Choroid plexus epithelial cell (primary cell): ENCODE measurements at regions not wholly inside any gene's neighbourhood (a gene's known extent, or its start where the extent isn't known, plus 50 kb on each side); places are given as distances from the start of the nearest gene placed in this dataset.
A peak's percentile ranks its signal among the peaks of the same experiment; 100 is the strongest.

Experiments used
- DNase-seq: peaks from one replicate; pipeline ENCODE4 v3.0.0-alpha.2; 2010; ENCODE audit warnings: low read depth
- H3K4me3 ChIP-seq: 2 replicates; pipeline ENCODE4 v1.5.1; 2011; ENCODE audit warnings: low read depth, mild to moderate bottlenecking, control low read depth, low read length, moderate library complexity
- CTCF ChIP-seq: conservative IDR thresholded peaks from 2 replicates; pipeline ENCODE4 v1.5.1; 2011; ENCODE audit warnings: low read depth, mild to moderate bottlenecking, control low read depth, inconsistent platforms, low read length, moderate library complexity

- no peak for TF ChIP-seq CTCF
- H3K4me3 ChIP-seq, result no peak overlapping the region
- DNase-seq, result no peak
Observed at GRCh38 chr3:124108446-124108845, 116.5 kb upstream of the ROPN1 start.

GRCh38 chr3:124113485-124113884 lies 121.6 kb upstream of the ROPN1 start:
- no peak for TF ChIP-seq CTCF
- H3K4me3 ChIP-seq, result no peak overlapping the region
- no peak for DNase-seq

DNA sequence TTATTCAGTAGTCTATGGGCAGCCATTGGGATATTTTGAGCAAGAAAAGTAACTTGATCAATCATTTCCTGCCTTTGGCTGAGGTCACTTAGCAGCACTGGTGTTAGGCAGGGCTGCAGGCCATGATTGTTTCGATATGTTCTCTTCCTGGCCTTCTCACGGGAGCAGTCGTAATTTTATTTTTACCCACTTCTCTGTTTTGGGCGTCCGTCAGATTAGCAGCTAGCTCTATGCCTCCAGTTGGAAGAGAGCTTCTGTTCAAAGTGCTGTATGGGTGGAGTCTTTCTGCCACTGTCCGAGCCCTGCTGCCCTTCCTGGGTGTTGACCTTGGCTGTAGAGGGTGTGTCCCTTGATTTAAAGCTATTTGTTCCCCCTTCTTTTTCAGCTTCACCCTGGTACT lies 123.4 kb upstream of the ROPN1 start:
- TF ChIP-seq CTCF, result no peak
- no peak for DNase-seq
- no peak overlapping the region for H3K4me3 ChIP-seq

- no peak for TF ChIP-seq CTCF
Observed at GRCh38 chr3:124115956-124116355, 124.0 kb upstream of the ROPN1 start.

DNA sequence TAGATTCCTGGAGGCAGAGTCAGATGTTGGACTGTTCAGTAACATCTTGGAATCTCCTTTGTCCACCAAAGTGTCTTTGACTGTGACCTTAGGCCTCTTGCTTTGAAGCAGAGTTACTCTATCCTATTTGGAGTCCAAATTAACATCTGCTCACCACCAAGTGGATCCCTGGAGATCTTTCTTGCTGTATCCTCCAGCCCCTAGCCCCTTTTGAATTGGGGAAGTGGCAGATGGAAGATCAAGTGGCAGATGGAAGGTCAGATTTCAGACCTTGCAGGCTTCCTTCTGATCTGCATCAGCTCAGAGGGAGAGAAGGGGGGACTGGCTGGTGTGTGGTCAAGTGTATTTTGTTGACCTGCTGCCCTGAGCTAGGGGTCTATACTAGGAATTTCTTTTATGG lies 125.0 kb upstream of the ROPN1 start:
- no peak for DNase-seq
- no peak for TF ChIP-seq CTCF
- no peak overlapping the region for H3K4me3 ChIP-seq

More at GRCh38 chr3:124115956-124116355, 124.0 kb upstream of the ROPN1 start:
- no peak for DNase-seq
- no peak overlapping the region for H3K4me3 ChIP-seq

DNA sequence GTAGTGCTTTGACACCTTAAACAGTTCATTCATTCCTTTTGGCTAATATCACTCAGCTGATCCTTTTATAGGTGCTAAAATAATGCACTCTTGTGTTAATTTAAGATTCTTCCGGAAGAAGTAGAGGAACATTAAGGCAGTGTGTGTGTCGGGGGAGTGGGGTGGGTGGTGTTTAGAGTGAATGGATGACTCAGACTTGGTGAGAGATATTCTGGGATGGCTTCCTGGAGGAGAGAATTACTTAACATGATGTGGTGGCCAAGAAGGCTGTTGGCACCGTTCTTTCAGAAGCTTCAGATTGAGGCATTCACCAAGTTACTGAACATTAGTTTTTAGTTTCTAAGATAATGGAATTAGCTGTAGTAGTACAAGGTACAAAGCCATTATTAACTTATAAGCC lies 125.6 kb upstream of the ROPN1 start:
- no peak overlapping the region for H3K4me3 ChIP-seq
- TF ChIP-seq CTCF, result no peak
- DNase-seq, result peak; percentile 9

GRCh38 chr3:124118397-124118796 lies 126.5 kb upstream of the ROPN1 start:
- TF ChIP-seq CTCF, result no peak
- no peak overlapping the region for H3K4me3 ChIP-seq

More at GRCh38 chr3:124118397-124118796, 126.5 kb upstream of the ROPN1 start:
- no peak for DNase-seq
